Anterior cingulate cortex (tissue), 58 donors: ENCODE measurements at regions not wholly inside any gene's neighbourhood (a gene's known extent, or its start where the extent isn't known, plus 50 kb on each side); places are given as distances from the start of the nearest gene placed in this dataset.
"Not testable (repeated sequence)": the region's sequence is repeated elsewhere in the genome, so short reads cannot be mapped to it uniquely, and the experiment has no call there.

Source experiments
- DNase-seq, 58 donors: peaks; one replicate each; lab custom pipeline; 2025; lab: John Stamatoyannopoulos, UW

- no peak for DNase-seq
Observed at GRCh38 chr16:48956620-48957019, 325.0 kb downstream of the CBLN1 start.

- DNase-seq = no peak
Observed at GRCh38 chr16:48955837-48956236, 325.8 kb downstream of the CBLN1 start.

DNA sequence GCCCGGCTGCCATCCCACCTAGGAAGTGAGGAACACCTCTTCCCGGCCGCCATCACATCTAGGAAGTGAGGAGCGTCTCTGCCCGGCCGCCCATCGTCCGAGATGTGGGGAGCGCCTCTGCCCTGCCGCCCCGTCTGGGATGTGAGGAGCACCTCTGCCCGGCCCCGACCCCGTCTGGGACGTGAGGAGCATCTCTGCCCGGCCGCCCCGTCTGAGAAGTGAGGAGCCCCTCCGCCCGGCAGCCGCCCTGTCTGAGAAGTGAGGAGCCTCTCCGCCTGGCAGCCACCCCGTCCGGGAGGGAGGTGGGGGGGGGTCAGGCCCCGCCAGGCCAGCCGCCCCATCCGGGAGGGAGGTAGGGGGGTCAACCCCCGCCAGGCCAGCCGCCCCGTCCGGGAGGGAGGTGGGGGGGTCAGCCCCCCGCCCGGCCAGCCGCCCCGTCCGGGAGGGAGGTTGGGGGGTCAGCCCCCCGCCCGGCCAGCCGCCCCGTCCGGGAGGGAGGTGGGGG lies 330.0 kb downstream of the CBLN1 start:
- not testable (repeated sequence) for DNase-seq

- DNase-seq = no peak
Observed at GRCh38 chr16:48950184-48950583, 331.5 kb downstream of the CBLN1 start.

DNA sequence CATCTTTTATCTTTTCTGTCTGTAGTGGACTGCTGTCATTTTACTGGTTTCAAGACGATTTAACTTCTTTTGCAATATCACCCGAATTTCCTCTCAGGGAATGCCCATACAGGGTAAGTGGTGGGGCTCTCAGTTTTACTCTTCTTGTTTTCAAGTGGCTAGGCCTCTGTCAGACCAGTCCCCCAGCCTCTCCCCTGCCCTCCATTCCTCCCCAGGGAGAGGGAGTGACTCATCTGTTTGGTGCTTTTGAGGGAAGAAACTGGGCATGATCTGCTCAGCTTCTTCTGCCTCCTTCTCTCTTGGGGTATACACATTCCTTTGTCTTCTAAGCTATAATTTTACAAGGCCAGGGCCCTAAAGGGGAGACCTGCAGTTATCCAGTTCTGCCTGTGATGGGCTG lies 332.0 kb downstream of the CBLN1 start:
- DNase-seq = no peak

DNA sequence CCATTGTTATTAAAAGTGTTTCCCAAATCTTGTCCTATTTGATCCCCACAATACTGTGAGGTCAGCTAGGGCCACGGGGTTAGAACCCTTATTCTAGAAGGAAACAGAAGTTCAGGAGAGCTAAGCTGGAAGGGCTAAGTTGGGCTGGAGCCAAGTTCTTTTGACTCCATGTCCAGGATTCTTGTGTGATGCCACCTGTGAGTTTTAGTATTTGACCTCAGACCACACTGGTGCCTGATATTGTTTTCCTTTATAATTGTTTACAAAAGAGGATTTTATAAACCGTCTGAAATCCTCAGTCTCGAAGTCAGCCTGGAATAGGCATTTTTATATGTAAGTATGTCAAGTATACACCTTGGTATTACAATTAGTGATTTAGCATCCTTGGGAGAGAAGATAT lies 332.7 kb downstream of the CBLN1 start:
- DNase-seq = no peak

- DNase-seq = no peak
Observed at GRCh38 chr16:48947371-48947713, 334.3 kb downstream of the CBLN1 start.

DNA sequence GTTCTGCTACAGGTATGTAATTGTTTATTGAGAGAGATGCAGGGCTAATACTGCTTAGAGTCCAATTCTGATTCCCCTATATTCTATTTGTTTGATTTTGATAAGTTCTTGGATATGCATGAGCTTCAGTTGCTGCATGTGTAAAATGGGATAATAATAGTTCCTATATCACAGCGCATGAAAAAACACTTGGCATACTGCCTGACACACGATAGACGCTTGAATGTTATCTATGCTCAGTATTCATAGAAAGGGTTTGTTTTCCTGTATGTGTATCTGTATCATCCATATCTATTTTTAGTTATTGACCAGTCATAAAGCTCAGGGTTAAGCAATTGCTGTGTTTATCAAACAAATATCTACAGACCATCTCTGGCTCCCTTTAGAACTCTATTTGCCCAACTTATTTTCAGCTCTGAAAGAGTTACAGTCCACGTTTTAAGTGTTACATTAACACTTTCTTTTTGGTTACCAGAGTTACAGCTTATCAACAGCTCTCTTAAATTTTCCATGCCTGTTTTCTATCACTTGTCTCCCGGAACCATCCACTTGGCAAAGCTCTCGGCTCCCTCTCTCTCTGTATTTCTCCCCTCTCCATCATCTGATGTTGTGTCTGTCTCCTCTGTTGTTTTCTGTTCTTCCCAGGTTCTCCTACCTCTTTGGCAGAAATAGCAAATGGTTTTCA lies 334.8 kb downstream of the CBLN1 start:
- DNase-seq = no peak

GRCh38 chr16:48942996-48943395 lies 333.0 kb upstream of the N4BP1 start:
- no peak for DNase-seq

DNA sequence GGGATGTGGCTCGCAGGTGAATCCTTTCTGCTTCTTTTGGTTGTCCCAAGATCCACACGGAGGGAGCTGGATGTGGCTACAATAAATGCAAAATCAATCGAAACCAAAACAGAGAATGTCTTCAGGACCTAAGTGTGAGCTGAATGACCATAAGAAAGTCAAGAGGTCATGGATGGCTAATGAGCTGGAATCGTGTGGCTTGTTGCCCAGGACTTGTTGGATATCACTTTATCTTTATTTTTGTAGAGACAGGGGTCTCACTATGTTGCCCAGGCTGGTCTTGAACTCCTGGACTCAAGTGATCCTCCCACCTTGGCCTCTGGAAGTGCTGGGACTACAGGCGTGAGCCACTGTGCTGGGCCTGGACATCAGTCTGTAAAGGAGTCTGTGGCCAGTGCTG lies 326.8 kb upstream of the N4BP1 start:
- no peak for DNase-seq

GRCh38 chr16:48932216-48932855 lies 322.4 kb upstream of the N4BP1 start:
- no peak for DNase-seq

- DNase-seq = no peak
Observed at GRCh38 chr16:48930951-48931553, 321.1 kb upstream of the N4BP1 start.

- DNase-seq = no peak
Observed at GRCh38 chr16:48919791-48920190, 309.8 kb upstream of the N4BP1 start.

DNA sequence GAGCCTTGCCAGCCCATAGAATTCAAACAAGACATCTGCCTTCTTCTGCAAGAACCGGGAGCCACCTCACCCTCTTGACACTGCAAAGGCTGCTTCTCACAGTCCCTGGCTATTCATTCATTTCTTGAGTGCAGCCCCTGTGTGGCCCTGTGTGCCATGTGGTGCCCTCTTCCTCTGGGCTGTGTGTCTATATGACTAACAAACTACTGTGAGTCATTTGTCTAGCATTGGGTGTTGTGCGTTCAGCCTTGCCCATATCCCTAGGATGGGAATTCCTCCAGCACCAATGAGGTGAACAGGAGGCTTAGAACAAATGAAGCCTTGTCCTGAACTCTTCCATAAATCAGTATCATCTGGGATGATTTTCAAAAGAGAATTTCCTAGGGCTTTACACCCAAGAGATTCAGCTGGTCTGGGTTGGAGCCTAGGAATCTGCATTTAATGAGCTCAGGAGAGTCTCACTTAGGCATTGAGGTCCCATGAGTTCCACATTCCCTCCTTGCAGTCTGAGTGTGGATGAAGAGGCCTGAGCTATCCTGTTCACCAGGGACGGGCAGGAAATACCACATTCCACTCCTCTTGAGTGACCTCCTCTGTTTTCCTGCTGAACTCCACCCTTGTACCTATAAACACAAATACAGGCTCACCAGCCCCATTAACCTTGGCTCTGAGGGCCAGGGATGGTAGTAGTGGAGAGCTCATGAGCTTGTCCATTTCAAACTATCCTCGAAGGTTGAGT lies 308.7 kb upstream of the N4BP1 start:
- no peak for DNase-seq

- DNase-seq = no peak
Observed at GRCh38 chr16:48916566-48916965, 306.6 kb upstream of the N4BP1 start.

- peak in 6 of 58 donors; percentile 2 to 9 (median 4) for DNase-seq
Observed at GRCh38 chr16:48914070-48914469, 304.1 kb upstream of the N4BP1 start.

DNA sequence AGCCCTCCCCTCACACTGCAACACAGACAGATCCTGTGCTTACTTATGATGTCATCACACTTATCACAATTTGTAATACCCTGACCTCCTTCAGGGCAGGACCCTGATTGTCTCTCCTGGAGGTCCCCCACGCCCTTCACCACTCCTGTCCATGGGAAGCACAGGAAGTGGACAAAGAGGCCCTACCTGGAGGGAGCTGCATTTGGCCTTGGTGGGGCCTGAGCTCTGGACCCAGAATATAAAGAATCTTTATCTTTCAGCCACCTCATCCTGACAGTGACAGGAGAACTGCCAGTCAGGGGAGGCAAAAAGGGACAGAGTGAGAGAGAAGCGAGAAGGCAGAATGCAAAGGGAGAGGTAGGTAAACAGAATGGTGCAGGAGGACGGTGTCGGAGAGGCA lies 303.4 kb upstream of the N4BP1 start:
- DNase-seq = no peak

- no peak for DNase-seq
Observed at GRCh38 chr16:48912360-48912759, 302.4 kb upstream of the N4BP1 start.

- DNase-seq = peak in 2 of 58 donors; percentile 3 to 12
Observed at GRCh38 chr16:48911700-48912099, 301.7 kb upstream of the N4BP1 start.

- no peak for DNase-seq
Observed at GRCh38 chr16:48910214-48910613, 300.2 kb upstream of the N4BP1 start.

- DNase-seq = no peak
Observed at GRCh38 chr16:48909231-48909630, 299.3 kb upstream of the N4BP1 start.
